ENCODE measurements at regions not wholly inside any gene's neighbourhood (a gene's known extent, or its start where the extent isn't known, plus 50 kb on each side); places are given as distances from the start of the nearest gene placed in this dataset.

GRCh38 chr20:22823119-22823518 is 212.0 kb upstream of the SSTR4 start:
- TF ChIP-seq SUZ12 (IDR thresholded peaks at IDR 0.05; ENCODE audit: extremely low read depth, insufficient read depth, insufficient read length) (no peak), ZNF274 (IDR thresholded peaks at IDR 0.05; ENCODE audit: low read depth, low read length) (no peak)
